NAMALWA (cell line): ENCODE measurements at regions not wholly inside any gene's neighbourhood (a gene's known extent, or its start where the extent isn't known, plus 50 kb on each side); places are given as distances from the start of the nearest gene placed in this dataset.

Experiments
- DNase-seq: peaks from one replicate; pipeline ENCODE4 v3.0.0-alpha.2; 2015; ENCODE audit warnings: low spot score

- no peak for DNase-seq
Measured at GRCh38 chr15:47506329-47507100, 210.8 kb upstream of the SEMA6D start.

- DNase-seq: no peak
Measured at GRCh38 chr15:47507221-47507985, 209.9 kb upstream of the SEMA6D start.

GRCh38 chr15:47511261-47511660 is 206.0 kb upstream of the SEMA6D start:
- DNase-seq: no peak

- no peak for DNase-seq
Measured at GRCh38 chr15:47513471-47513870, 203.8 kb upstream of the SEMA6D start.

- no peak for DNase-seq
Measured at GRCh38 chr15:47514200-47514652, 203.1 kb upstream of the SEMA6D start.

GRCh38 chr15:47516558-47516957 is 200.7 kb upstream of the SEMA6D start:
- DNase-seq: no peak

GRCh38 chr15:47516972-47517371 is 200.3 kb upstream of the SEMA6D start:
- no peak for DNase-seq

GRCh38 chr15:47517737-47518136 is 199.6 kb upstream of the SEMA6D start:
- no peak for DNase-seq

- no peak for DNase-seq
Measured at GRCh38 chr15:47523681-47524475, 193.4 kb upstream of the SEMA6D start.

- DNase-seq: no peak
Measured at GRCh38 chr15:47529241-47529640, 188.1 kb upstream of the SEMA6D start.

- no peak for DNase-seq
Measured at GRCh38 chr15:47534673-47535072, 182.6 kb upstream of the SEMA6D start.

- DNase-seq: no peak
Measured at GRCh38 chr15:47541562-47541961, 175.7 kb upstream of the SEMA6D start.

GRCh38 chr15:47542312-47542989 is 174.9 kb upstream of the SEMA6D start:
- DNase-seq: no peak

GRCh38 chr15:47548231-47548630 is 169.1 kb upstream of the SEMA6D start:
- no peak for DNase-seq

- no peak for DNase-seq
Measured at GRCh38 chr15:47548986-47549385, 168.3 kb upstream of the SEMA6D start.

GRCh38 chr15:47551079-47551478 is 166.2 kb upstream of the SEMA6D start:
- DNase-seq: no peak

- no peak for DNase-seq
Measured at GRCh38 chr15:47551546-47551945, 165.8 kb upstream of the SEMA6D start.

- no peak for DNase-seq
Measured at GRCh38 chr15:47552978-47553608, 164.2 kb upstream of the SEMA6D start.

GRCh38 chr15:47553947-47554346 is 163.4 kb upstream of the SEMA6D start:
- DNase-seq: no peak

- DNase-seq: no peak
Measured at GRCh38 chr15:47561102-47561501, 156.2 kb upstream of the SEMA6D start.

- no peak for DNase-seq
Measured at GRCh38 chr15:47565949-47566348, 151.4 kb upstream of the SEMA6D start.

GRCh38 chr15:47566610-47567009 is 150.7 kb upstream of the SEMA6D start:
- no peak for DNase-seq
